ENCODE measurements at regions not wholly inside any gene's neighbourhood (a gene's known extent, or its start where the extent isn't known, plus 50 kb on each side); places are given as distances from the start of the nearest gene placed in this dataset.
"Not testable (repeated sequence)": the region's sequence is repeated elsewhere in the genome, so short reads cannot be mapped to it uniquely, and the experiment has no call there.

DNA sequence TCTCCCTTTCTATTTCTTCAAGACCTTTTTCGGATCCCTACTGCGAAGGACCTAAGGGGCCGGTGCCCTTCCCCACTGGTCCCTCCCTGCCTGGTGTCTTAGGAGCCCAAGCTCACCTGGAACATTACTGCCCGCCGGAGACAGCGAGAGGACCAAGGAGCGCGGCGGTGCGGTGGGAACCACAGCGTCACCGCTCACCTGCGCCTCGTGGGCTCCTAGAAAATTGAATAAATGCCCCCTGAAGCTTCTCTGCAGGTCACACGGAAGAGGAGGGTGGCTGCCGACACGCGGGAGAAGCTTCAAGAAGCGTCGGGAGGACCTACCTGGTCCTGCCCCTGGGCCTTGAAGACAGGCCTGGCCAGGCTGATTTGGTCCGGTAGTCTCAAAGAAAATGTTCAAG, 65.2 kb downstream of the PPIAL4A start:
- no peaks in the 10 kb centered on the region for H4K20me1 ChIP-seq (ENCODE audit: low read length)
- ChIA-PET POLR2A (ENCODE audit: unreplicated experiment) (no interaction called here), CTCF (no interaction called here)
- no peak overlapping the region for H3K4me3 ChIP-seq (ENCODE audit: low read length)
- H2AFZ ChIP-seq (ENCODE audit: low read length): no peak overlapping the region
- H3K79me2 ChIP-seq (ENCODE audit: low read length): no peaks in the 10 kb centered on the region
- H3F3A ChIP-seq (ENCODE audit: low read length, unreplicated experiment): no peaks in the 10 kb centered on the region
- TF ChIP-seq EZH2phosphoT487 (IDR thresholded peaks at IDR 0.05; ENCODE audit: borderline replicate concordance, low read length) (no peak), EZH2 (IDR thresholded peaks at IDR 0.05; ENCODE audit: low read length, unreplicated experiment) (no peak), CTCF (conservative IDR thresholded peaks at IDR 0.05; ENCODE audit: low read depth, low read length) (no peak)
- H3K36me3 ChIP-seq (ENCODE audit: low read depth, low read length): no peaks in the 10 kb centered on the region
- H3K4me2 ChIP-seq (ENCODE audit: low read length): no peak overlapping the region
- H3K9ac ChIP-seq (ENCODE audit: low read length): no peak overlapping the region
- H3K9me3 ChIP-seq (ENCODE audit: low read length): no peaks in the 10 kb centered on the region
- ATAC-seq (no peak), DNase-seq (no peak)
- H3K9me2 ChIP-seq (replicated peaks; ENCODE audit: low read length): no peaks in the 10 kb centered on the region
- no peak overlapping the region for H3K27ac ChIP-seq (ENCODE audit: low read length)
- H3K27me3 ChIP-seq (ENCODE audit: low read length): no peaks in the 10 kb centered on the region
- intact Hi-C loops (cut with micrococcal nuclease): no loop called here
- BruUV-seq (replicated peaks): no TSS peak
- H3K4me1 ChIP-seq (ENCODE audit: insufficient read depth, low read length): no peaks in the 10 kb centered on the region

DNA sequence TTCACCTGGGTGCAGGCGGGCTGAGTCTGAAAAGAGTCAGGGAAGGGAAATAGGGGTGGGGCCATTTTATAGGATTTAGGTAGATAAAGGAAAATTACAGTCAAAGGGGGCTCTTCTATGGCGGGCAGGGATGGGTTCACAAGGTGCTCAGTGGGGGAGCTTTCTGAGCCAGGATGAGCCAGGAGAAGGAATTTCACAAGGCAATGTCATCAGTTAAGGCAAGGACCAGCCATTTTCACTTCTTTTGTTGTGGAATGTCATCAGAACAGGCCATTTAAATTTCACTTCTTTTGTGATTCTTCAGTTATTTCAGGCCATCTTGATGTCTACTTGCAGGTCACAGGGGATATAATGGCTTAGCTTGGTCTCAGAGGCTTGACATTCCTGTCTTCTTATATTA, 66.4 kb downstream of the PPIAL4A start:
- POLR2A ChIA-PET (ENCODE audit: unreplicated experiment); H3K27me3 ChIP-seq (ENCODE audit: low read length); H3K9ac ChIP-seq (ENCODE audit: low read length); H3K79me2 ChIP-seq (ENCODE audit: low read length); H3K4me3 ChIP-seq (ENCODE audit: low read length); H3K27ac ChIP-seq (ENCODE audit: low read length); H3F3A ChIP-seq (ENCODE audit: low read length, unreplicated experiment); H3K4me1 ChIP-seq (ENCODE audit: insufficient read depth, low read length); H4K20me1 ChIP-seq (ENCODE audit: low read length); H3K4me2 ChIP-seq (ENCODE audit: low read length); H3K36me3 ChIP-seq (ENCODE audit: low read depth, low read length); ATAC-seq; H2AFZ ChIP-seq (ENCODE audit: low read length); CTCF ChIA-PET; BruUV-seq (replicated peaks); H3K9me3 ChIP-seq (ENCODE audit: low read length); DNase-seq; intact Hi-C loops (cut with micrococcal nuclease); H3K9me2 ChIP-seq (replicated peaks; ENCODE audit: low read length): not testable (repeated sequence)

GRCh38 chr1:120966018-120966417, 76.4 kb downstream of the PPIAL4A start:
- H3K4me3 ChIP-seq (ENCODE audit: low read length); H3K4me1 ChIP-seq (ENCODE audit: insufficient read depth, low read length); H2AFZ ChIP-seq (ENCODE audit: low read length); intact Hi-C loops (cut with micrococcal nuclease); H3K27ac ChIP-seq (ENCODE audit: low read length); ATAC-seq; H4K20me1 ChIP-seq (ENCODE audit: low read length); CTCF ChIA-PET; H3F3A ChIP-seq (ENCODE audit: low read length, unreplicated experiment); H3K9me2 ChIP-seq (replicated peaks; ENCODE audit: low read length); H3K9me3 ChIP-seq (ENCODE audit: low read length); BruUV-seq (replicated peaks); DNase-seq; H3K79me2 ChIP-seq (ENCODE audit: low read length); H3K9ac ChIP-seq (ENCODE audit: low read length); H3K27me3 ChIP-seq (ENCODE audit: low read length); POLR2A ChIA-PET (ENCODE audit: unreplicated experiment); H3K36me3 ChIP-seq (ENCODE audit: low read depth, low read length); H3K4me2 ChIP-seq (ENCODE audit: low read length): not testable (repeated sequence)

GRCh38 chr1:120972863-120973262, 83.3 kb downstream of the PPIAL4A start:
- CTCF ChIA-PET; intact Hi-C loops (cut with micrococcal nuclease); H3F3A ChIP-seq (ENCODE audit: low read length, unreplicated experiment); H3K27me3 ChIP-seq (ENCODE audit: low read length); H2AFZ ChIP-seq (ENCODE audit: low read length); POLR2A ChIA-PET (ENCODE audit: unreplicated experiment); H3K4me1 ChIP-seq (ENCODE audit: insufficient read depth, low read length); H3K9ac ChIP-seq (ENCODE audit: low read length); H3K4me2 ChIP-seq (ENCODE audit: low read length); H4K20me1 ChIP-seq (ENCODE audit: low read length); H3K36me3 ChIP-seq (ENCODE audit: low read depth, low read length); H3K79me2 ChIP-seq (ENCODE audit: low read length); H3K4me3 ChIP-seq (ENCODE audit: low read length); H3K9me2 ChIP-seq (replicated peaks; ENCODE audit: low read length); BruUV-seq (replicated peaks); H3K9me3 ChIP-seq (ENCODE audit: low read length): not testable (repeated sequence)
- peak; percentile 98 for ATAC-seq
- peak overlapping the region; percentile 26; the same call in 1 of the 2 replicates for H3K27ac ChIP-seq (ENCODE audit: low read length)
- DNase-seq: peak; percentile 83

- H3K9ac ChIP-seq (ENCODE audit: low read length); H3K27ac ChIP-seq (ENCODE audit: low read length); H3K4me3 ChIP-seq (ENCODE audit: low read length); POLR2A ChIA-PET (ENCODE audit: unreplicated experiment); H3K27me3 ChIP-seq (ENCODE audit: low read length); H3K9me3 ChIP-seq (ENCODE audit: low read length); H3K36me3 ChIP-seq (ENCODE audit: low read depth, low read length); CTCF ChIA-PET; intact Hi-C loops (cut with micrococcal nuclease); H3F3A ChIP-seq (ENCODE audit: low read length, unreplicated experiment); H3K4me1 ChIP-seq (ENCODE audit: insufficient read depth, low read length); H4K20me1 ChIP-seq (ENCODE audit: low read length); ATAC-seq; H3K9me2 ChIP-seq (replicated peaks; ENCODE audit: low read length); BruUV-seq (replicated peaks); DNase-seq; H3K79me2 ChIP-seq (ENCODE audit: low read length); H3K4me2 ChIP-seq (ENCODE audit: low read length); H2AFZ ChIP-seq (ENCODE audit: low read length): not testable (repeated sequence)
These were observed 84.3 kb downstream of the PPIAL4A start for GRCh38 chr1:120973836-120974235.

DNA sequence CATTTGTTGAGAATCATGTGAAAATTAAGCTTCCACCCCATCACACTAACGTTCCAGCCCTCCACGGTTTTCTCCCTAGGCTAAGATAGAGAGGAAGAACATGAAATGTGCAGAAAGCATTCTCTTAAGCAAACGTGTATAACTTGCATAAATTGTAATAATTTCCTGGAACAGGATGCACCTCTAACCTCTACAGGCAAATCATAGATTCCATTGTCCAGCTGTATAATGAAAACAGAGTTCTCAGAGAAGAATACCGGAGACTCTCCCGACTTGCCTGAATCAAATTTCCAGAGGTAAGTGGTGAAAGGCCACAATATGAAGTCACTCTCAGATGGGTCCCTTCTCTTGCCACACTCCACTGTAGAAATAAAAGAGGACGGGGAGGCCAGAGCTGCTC, 87.7 kb downstream of the PPIAL4A start:
- H3K27ac ChIP-seq (ENCODE audit: low read length); POLR2A ChIA-PET (ENCODE audit: unreplicated experiment); H3K27me3 ChIP-seq (ENCODE audit: low read length); H3K36me3 ChIP-seq (ENCODE audit: low read depth, low read length); ATAC-seq; H3K9me2 ChIP-seq (replicated peaks; ENCODE audit: low read length); H2AFZ ChIP-seq (ENCODE audit: low read length); H3K4me1 ChIP-seq (ENCODE audit: insufficient read depth, low read length); BruUV-seq (replicated peaks); H3K79me2 ChIP-seq (ENCODE audit: low read length); H3F3A ChIP-seq (ENCODE audit: low read length, unreplicated experiment); intact Hi-C loops (cut with micrococcal nuclease); H4K20me1 ChIP-seq (ENCODE audit: low read length); DNase-seq; H3K4me3 ChIP-seq (ENCODE audit: low read length); H3K9ac ChIP-seq (ENCODE audit: low read length); H3K9me3 ChIP-seq (ENCODE audit: low read length); H3K4me2 ChIP-seq (ENCODE audit: low read length); CTCF ChIA-PET: not testable (repeated sequence)

All from PC-3 (cell line).